ENCODE measurements at regions not wholly inside any gene's neighbourhood (a gene's known extent, or its start where the extent isn't known, plus 50 kb on each side); places are given as distances from the start of the nearest gene placed in this dataset.

- H3K79me2 ChIP-seq (ENCODE audit: control insufficient read depth, insufficient read depth, low read length): no peaks in the 10 kb centered on the region
- SMC1A ChIA-PET (ENCODE audit: uncharacterized antibody, unreplicated experiment): no interaction called here
- no peak overlapping the region for H3K27ac ChIP-seq (ENCODE audit: control insufficient read depth, insufficient read depth)
- H4K20me1 ChIP-seq (ENCODE audit: control insufficient read depth, insufficient read depth): no peaks in the 10 kb centered on the region
- H3K4me3 ChIP-seq: no peak overlapping the region
- no peak overlapping the region for H3K9ac ChIP-seq (ENCODE audit: control insufficient read depth, insufficient read depth, low read length)
- in situ Hi-C loops (cut with MboI) (no loop called here), intact Hi-C loops (cut with micrococcal nuclease; ENCODE audit: unreplicated experiment) (no loop called here)
- DNase-seq (ENCODE audit: low read depth, low spot score): no peak
- H3K4me1 ChIP-seq (ENCODE audit: control insufficient read depth, insufficient read depth, low read length): no peaks in the 10 kb centered on the region
- no peak overlapping the region for H3K4me2 ChIP-seq (ENCODE audit: control insufficient read depth, insufficient read depth)
- 60% methylated on average over 28 of the region's 28 CpGs for WGBS (ENCODE audit: insufficient coverage, insufficient replicate concordance, low lambda C conversion rate, missing lambda C conversion rate)
- no TSS peak for BruUV-seq (replicated peaks)
- no peak for FAIRE-seq
- H3K36me3 ChIP-seq (ENCODE audit: control insufficient read depth in 2 of 2, insufficient read depth in 2 of 2, low read length in 1 of 2): no peaks in the 10 kb centered on the region
- POLR2A ChIA-PET: no interaction called here
- H3K9me3 ChIP-seq (replicated peaks; ENCODE audit: control insufficient read depth, insufficient read depth, low read length): no peaks in the 10 kb centered on the region; the same call in 2 of the 3 replicates
- H2AFZ ChIP-seq (ENCODE audit: control insufficient read depth, low read depth, low read length): no peak overlapping the region
- H3K27me3 ChIP-seq (replicated peaks in 1 of 2; ENCODE audit: control insufficient read depth in 2 of 2, insufficient read depth in 2 of 2, low read length in 1 of 2): no peaks in the 10 kb centered on the region
- no peak for ATAC-seq
- CTCF ChIA-PET: no interaction called here
- RAD21 ChIA-PET (ENCODE audit: unreplicated experiment): no interaction called here
- TF ChIP-seq, protein P1, sequence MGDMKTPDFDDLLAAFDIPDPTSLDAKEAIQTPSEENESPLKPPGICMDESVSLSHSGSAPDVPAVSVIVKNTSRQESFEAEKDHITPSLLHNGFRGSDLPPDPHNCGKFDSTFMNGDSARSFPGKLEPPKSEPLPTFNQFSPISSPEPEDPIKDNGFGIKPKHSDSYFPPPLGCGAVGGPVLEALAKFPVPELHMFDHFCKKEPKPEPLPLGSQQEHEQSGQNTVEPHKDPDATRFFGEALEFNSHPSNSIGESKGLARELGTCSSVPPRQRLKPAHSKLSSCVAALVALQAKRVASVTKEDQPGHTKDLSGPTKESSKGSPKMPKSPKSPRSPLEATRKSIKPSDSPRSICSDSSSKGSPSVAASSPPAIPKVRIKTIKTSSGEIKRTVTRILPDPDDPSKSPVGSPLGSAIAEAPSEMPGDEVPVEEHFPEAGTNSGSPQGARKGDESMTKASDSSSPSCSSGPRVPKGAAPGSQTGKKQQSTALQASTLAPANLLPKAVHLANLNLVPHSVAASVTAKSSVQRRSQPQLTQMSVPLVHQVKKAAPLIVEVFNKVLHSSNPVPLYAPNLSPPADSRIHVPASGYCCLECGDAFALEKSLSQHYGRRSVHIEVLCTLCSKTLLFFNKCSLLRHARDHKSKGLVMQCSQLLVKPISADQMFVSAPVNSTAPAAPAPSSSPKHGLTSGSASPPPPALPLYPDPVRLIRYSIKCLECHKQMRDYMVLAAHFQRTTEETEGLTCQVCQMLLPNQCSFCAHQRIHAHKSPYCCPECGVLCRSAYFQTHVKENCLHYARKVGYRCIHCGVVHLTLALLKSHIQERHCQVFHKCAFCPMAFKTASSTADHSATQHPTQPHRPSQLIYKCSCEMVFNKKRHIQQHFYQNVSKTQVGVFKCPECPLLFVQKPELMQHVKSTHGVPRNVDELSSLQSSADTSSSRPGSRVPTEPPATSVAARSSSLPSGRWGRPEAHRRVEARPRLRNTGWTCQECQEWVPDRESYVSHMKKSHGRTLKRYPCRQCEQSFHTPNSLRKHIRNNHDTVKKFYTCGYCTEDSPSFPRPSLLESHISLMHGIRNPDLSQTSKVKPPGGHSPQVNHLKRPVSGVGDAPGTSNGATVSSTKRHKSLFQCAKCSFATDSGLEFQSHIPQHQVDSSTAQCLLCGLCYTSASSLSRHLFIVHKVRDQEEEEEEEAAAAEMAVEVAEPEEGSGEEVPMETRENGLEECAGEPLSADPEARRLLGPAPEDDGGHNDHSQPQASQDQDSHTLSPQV (IDR thresholded peaks at IDR 0.05): no peak
- no peak for TF ChIP-seq FOXM1 (IDR thresholded peaks at IDR 0.05; ENCODE audit: low read depth, low read length)
- TF ChIP-seq ZSCAN29 (IDR thresholded peaks at IDR 0.05): no peak
- no peak for TF ChIP-seq NFXL1 (IDR thresholded peaks at IDR 0.05; ENCODE audit: borderline replicate concordance)
- no peak for TF ChIP-seq TCF3 (IDR thresholded peaks at IDR 0.05; ENCODE audit: borderline replicate concordance, insufficient read depth, low read depth, low read length)
- TF ChIP-seq, protein P2, sequence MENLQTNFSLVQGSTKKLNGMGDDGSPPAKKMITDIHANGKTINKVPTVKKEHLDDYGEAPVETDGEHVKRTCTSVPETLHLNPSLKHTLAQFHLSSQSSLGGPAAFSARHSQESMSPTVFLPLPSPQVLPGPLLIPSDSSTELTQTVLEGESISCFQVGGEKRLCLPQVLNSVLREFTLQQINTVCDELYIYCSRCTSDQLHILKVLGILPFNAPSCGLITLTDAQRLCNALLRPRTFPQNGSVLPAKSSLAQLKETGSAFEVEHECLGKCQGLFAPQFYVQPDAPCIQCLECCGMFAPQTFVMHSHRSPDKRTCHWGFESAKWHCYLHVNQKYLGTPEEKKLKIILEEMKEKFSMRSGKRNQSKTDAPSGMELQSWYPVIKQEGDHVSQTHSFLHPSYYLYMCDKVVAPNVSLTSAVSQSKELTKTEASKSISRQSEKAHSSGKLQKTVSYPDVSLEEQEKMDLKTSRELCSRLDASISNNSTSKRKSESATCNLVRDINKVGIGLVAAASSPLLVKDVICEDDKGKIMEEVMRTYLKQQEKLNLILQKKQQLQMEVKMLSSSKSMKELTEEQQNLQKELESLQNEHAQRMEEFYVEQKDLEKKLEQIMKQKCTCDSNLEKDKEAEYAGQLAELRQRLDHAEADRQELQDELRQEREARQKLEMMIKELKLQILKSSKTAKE (IDR thresholded peaks at IDR 0.05; ENCODE audit: low read depth, poor library complexity, severe bottlenecking): no peak
- TF ChIP-seq SRF (IDR thresholded peaks at IDR 0.05; ENCODE audit: low read depth in 2 of 2, low read length in 2 of 2): no peak
- TF ChIP-seq ZBTB33 (IDR thresholded peaks at IDR 0.05): no peak
- no peak for TF ChIP-seq TCF12 (IDR thresholded peaks at IDR 0.05; ENCODE audit: low read depth, low read length)
- no peak for TF ChIP-seq JUND (IDR thresholded peaks at IDR 0.05; ENCODE audit: low read depth, low read length)
- TF ChIP-seq MTA3 (IDR thresholded peaks at IDR 0.05; ENCODE audit: borderline replicate concordance, low read length): no peak
- TF ChIP-seq ZBTB11 (CRISPR knock-in tag; IDR thresholded peaks at IDR 0.05): no peak
- no peak for TF ChIP-seq PAX5 (IDR thresholded peaks at IDR 0.05; ENCODE audit: borderline replicate concordance, low read depth, low read length)
These were observed 372.0 kb downstream of the ETS1 start for GRCh38 chr11:128215238-128215882.

Data from GM12878 (cell line).